WTC11 (cell line): ENCODE measurements at regions not wholly inside any gene's neighbourhood (a gene's known extent, or its start where the extent isn't known, plus 50 kb on each side); places are given as distances from the start of the nearest gene placed in this dataset.

Source experiments
- ATF3 ChIP-seq: sonication (generic); formaldehyde crosslinking; conservative IDR thresholded peaks from 2 replicates; pipeline ENCODE4 v1.8.1; 2022; ENCODE audit warnings: mild to moderate bottlenecking, missing genetic modification reagents
- CTCF ChIP-seq: fragments of 200-600 bp; IDR thresholded peaks from 2 replicates; pipeline ENCODE4 v1.8.0; 2022; ENCODE audit warnings: antibody characterized with exemption
- ELF4 ChIP-seq: sonication (generic); formaldehyde crosslinking; IDR thresholded peaks from 2 replicates; pipeline ENCODE4 v1.8.1; 2022; ENCODE audit warnings: low read depth, mild to moderate bottlenecking, moderate library complexity, missing genetic modification reagents
- HMGXB4 ChIP-seq: sonication (generic); formaldehyde crosslinking; IDR thresholded peaks from 2 replicates; pipeline ENCODE4 v1.8.1; 2023; ENCODE audit warnings: mild to moderate bottlenecking, moderate library complexity, missing genetic modification reagents
- OVOL2 ChIP-seq: fragments of 250-450 bp; sonication (Bioruptor Pico); IDR thresholded peaks from 2 replicates; pipeline ENCODE4 v1.9.0; 2021; ENCODE audit warnings: mild to moderate bottlenecking, borderline replicate concordance
- TEAD4 ChIP-seq: sonication (generic); formaldehyde crosslinking; IDR thresholded peaks from 2 replicates; pipeline ENCODE4 v1.8.0; 2022; ENCODE audit warnings: mild to moderate bottlenecking, missing genetic modification reagents
- TF ChIP-seq, protein P1 (sequence below): sonication (generic); formaldehyde crosslinking; IDR thresholded peaks from 2 replicates; pipeline ENCODE4 v1.8.1; 2022; ENCODE audit warnings: missing genetic modification reagents, borderline replicate concordance
- TF ChIP-seq, protein P2 (sequence below): sonication (generic); formaldehyde crosslinking; IDR thresholded peaks from 2 replicates; pipeline ENCODE4 v1.8.0; 2022; ENCODE audit warnings: mild to moderate bottlenecking, missing genetic modification reagents

- TF ChIP-seq, protein P1, sequence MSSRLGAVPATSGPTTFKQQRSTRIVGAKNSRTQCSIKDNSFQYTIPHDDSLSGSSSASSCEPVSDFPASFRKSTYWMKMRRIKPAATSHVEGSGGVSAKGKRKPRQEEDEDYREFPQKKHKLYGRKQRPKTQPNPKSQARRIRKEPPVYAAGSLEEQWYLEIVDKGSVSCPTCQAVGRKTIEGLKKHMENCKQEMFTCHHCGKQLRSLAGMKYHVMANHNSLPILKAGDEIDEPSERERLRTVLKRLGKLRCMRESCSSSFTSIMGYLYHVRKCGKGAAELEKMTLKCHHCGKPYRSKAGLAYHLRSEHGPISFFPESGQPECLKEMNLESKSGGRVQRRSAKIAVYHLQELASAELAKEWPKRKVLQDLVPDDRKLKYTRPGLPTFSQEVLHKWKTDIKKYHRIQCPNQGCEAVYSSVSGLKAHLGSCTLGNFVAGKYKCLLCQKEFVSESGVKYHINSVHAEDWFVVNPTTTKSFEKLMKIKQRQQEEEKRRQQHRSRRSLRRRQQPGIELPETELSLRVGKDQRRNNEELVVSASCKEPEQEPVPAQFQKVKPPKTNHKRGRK (CRISPR knock-in tag): no peak
- no peak for TF ChIP-seq ELF4 (CRISPR knock-in tag)
- TF ChIP-seq CTCF: no peak
- TF ChIP-seq HMGXB4 (CRISPR knock-in tag): no peak
- TF ChIP-seq OVOL2 (CRISPR knock-in tag): no peak
- TF ChIP-seq ATF3 (CRISPR knock-in tag): no peak
- TF ChIP-seq TEAD4 (CRISPR knock-in tag): no peak
- TF ChIP-seq, protein P2, sequence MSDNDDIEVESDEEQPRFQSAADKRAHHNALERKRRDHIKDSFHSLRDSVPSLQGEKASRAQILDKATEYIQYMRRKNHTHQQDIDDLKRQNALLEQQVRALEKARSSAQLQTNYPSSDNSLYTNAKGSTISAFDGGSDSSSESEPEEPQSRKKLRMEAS: no peak
These were observed 186.1 kb upstream of the E2F8 start for GRCh38 chr11:19426756-19427403.
